ENCODE measurements at regions not wholly inside any gene's neighbourhood (a gene's known extent, or its start where the extent isn't known, plus 50 kb on each side); places are given as distances from the start of the nearest gene placed in this dataset.

GRCh38 chr6:169885831-169886230 is 134.4 kb downstream of the ERMARD start:
- H3K27ac ChIP-seq (ENCODE audit: low read depth, low read length): no peak overlapping the region
- H3F3A ChIP-seq (ENCODE audit: control insufficient read depth, insufficient read depth): no peaks in the 10 kb centered on the region
- H3K79me2 ChIP-seq (ENCODE audit: control insufficient read depth, low read length): no peaks in the 10 kb centered on the region
- H3K9me3 ChIP-seq (ENCODE audit: control insufficient read depth, insufficient read depth, low read length): peaks cover 3% of the 10 kb centered on the region; the same call in 1 of the 2 replicates
- no peak for TF ChIP-seq EZH2phosphoT487 (IDR thresholded peaks at IDR 0.05; ENCODE audit: borderline replicate concordance, low read length)
- TF ChIP-seq, protein P1, sequence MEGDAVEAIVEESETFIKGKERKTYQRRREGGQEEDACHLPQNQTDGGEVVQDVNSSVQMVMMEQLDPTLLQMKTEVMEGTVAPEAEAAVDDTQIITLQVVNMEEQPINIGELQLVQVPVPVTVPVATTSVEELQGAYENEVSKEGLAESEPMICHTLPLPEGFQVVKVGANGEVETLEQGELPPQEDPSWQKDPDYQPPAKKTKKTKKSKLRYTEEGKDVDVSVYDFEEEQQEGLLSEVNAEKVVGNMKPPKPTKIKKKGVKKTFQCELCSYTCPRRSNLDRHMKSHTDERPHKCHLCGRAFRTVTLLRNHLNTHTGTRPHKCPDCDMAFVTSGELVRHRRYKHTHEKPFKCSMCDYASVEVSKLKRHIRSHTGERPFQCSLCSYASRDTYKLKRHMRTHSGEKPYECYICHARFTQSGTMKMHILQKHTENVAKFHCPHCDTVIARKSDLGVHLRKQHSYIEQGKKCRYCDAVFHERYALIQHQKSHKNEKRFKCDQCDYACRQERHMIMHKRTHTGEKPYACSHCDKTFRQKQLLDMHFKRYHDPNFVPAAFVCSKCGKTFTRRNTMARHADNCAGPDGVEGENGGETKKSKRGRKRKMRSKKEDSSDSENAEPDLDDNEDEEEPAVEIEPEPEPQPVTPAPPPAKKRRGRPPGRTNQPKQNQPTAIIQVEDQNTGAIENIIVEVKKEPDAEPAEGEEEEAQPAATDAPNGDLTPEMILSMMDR (IDR thresholded peaks at IDR 0.05; ENCODE audit: low read depth, low read length, poor library complexity, severe bottlenecking): no peak
- peaks cover 3% of the 10 kb centered on the region; the same call in 1 of the 2 replicates for H3K27me3 ChIP-seq (ENCODE audit: control insufficient read depth, low read length)
- H3K4me2 ChIP-seq (ENCODE audit: low read length): no peak overlapping the region
- H3K9me2 ChIP-seq (replicated peaks; ENCODE audit: control insufficient read depth, low read length): no peaks in the 10 kb centered on the region
- H3K4me1 ChIP-seq (ENCODE audit: control insufficient read depth, low read length): no peaks in the 10 kb centered on the region
- no peaks in the 10 kb centered on the region for H4K20me1 ChIP-seq (ENCODE audit: control insufficient read depth, insufficient read depth, low read depth, low read length)
- H3K36me3 ChIP-seq (ENCODE audit: control insufficient read depth, low read length): no peaks in the 10 kb centered on the region
- H3K4me3 ChIP-seq (ENCODE audit: low read length): no peak overlapping the region

DNA sequence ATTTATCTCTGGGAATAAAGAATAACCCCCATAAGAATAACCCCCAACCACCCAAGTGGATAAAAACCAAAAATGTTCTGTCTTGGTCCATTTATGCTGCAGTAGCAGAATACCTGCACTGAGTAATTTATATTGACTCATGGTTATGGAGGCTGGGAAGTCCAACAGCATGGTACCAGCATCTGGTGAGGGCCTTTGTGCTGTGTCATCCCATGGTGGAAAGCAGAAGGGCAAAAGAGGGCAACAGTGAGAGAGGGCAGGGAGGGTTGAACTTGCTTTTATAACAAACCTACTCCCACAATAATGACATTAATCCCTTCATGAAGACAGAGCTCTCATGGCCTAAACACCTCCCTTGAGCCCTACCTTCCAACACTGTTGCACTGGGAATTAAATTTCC is 133.7 kb downstream of the ERMARD start:
- Histone ChIP-seq H3K36me3 (ENCODE audit: control insufficient read depth, low read length) (no peaks in the 10 kb centered on the region), H4K20me1 (ENCODE audit: control insufficient read depth, insufficient read depth, low read depth, low read length) (no peaks in the 10 kb centered on the region), H3K4me2 (ENCODE audit: low read length) (no peak overlapping the region), H3K27me3 (ENCODE audit: control insufficient read depth, low read length) (peaks cover 3% of the 10 kb centered on the region; the same call in 1 of the 2 replicates), H3K79me2 (ENCODE audit: control insufficient read depth, low read length) (no peaks in the 10 kb centered on the region), H3K9me2 (replicated peaks; ENCODE audit: control insufficient read depth, low read length) (no peaks in the 10 kb centered on the region), H3K9me3 (ENCODE audit: control insufficient read depth, insufficient read depth, low read length) (no peaks in the 10 kb centered on the region), H3F3A (ENCODE audit: control insufficient read depth, insufficient read depth) (no peaks in the 10 kb centered on the region), H3K4me3 (ENCODE audit: low read length) (no peak overlapping the region), H3K27ac (ENCODE audit: low read depth, low read length) (no peak overlapping the region), H3K4me1 (ENCODE audit: control insufficient read depth, low read length) (no peaks in the 10 kb centered on the region)
- TF ChIP-seq, protein P1 (IDR thresholded peaks at IDR 0.05; ENCODE audit: low read depth, low read length, poor library complexity, severe bottlenecking): no peak
- TF ChIP-seq EZH2phosphoT487 (IDR thresholded peaks at IDR 0.05; ENCODE audit: borderline replicate concordance, low read length): no peak

GRCh38 chr6:169884158-169884557 is 132.7 kb downstream of the ERMARD start:
- Histone ChIP-seq H3K4me1 (ENCODE audit: control insufficient read depth, low read length) (no peaks in the 10 kb centered on the region), H3K36me3 (ENCODE audit: control insufficient read depth, low read length) (no peaks in the 10 kb centered on the region), H3K9me3 (ENCODE audit: control insufficient read depth, insufficient read depth, low read length) (no peaks in the 10 kb centered on the region), H3K4me3 (ENCODE audit: low read length) (no peak overlapping the region), H3K79me2 (ENCODE audit: control insufficient read depth, low read length) (no peaks in the 10 kb centered on the region), H3F3A (ENCODE audit: control insufficient read depth, insufficient read depth) (no peaks in the 10 kb centered on the region), H3K9me2 (replicated peaks; ENCODE audit: control insufficient read depth, low read length) (no peaks in the 10 kb centered on the region), H3K27me3 (ENCODE audit: control insufficient read depth, low read length) (peaks cover 4% of the 10 kb centered on the region; the same call in 1 of the 2 replicates), H3K27ac (ENCODE audit: low read depth, low read length) (no peak overlapping the region), H4K20me1 (ENCODE audit: control insufficient read depth, insufficient read depth, low read depth, low read length) (no peaks in the 10 kb centered on the region), H3K4me2 (ENCODE audit: low read length) (no peak overlapping the region)
- TF ChIP-seq, protein P1 (IDR thresholded peaks at IDR 0.05; ENCODE audit: low read depth, low read length, poor library complexity, severe bottlenecking): no peak
- TF ChIP-seq EZH2phosphoT487 (IDR thresholded peaks at IDR 0.05; ENCODE audit: borderline replicate concordance, low read length): no peak
